HL-60 (cell line): ENCODE measurements at regions not wholly inside any gene's neighbourhood (a gene's known extent, or its start where the extent isn't known, plus 50 kb on each side); places are given as distances from the start of the nearest gene placed in this dataset.

Experiments used
- DNase-seq, 2 experiments: peaks; one replicate each; pipeline ENCODE4 v3.0.0-alpha.2; 2010 to 2020; ENCODE audit warnings: low read depth in 1 of 2, low spot score in 1 of 2
- H3K27ac ChIP-seq: fragments of 250-450 bp; sonication (Bioruptor Pico); replicated peaks from 2 replicates; pipeline ENCODE4 v1.5.1; 2020; ENCODE audit warnings: mild to moderate bottlenecking, moderate library complexity
- H3K27me3 ChIP-seq: fragments of 250-450 bp; sonication (Bioruptor Pico); 2 replicates; pipeline ENCODE4 v1.5.1; 2021; ENCODE audit warnings: mild to moderate bottlenecking, moderate library complexity; ENCODE audit not compliant: insufficient read depth, poor library complexity, severe bottlenecking
- H3K4me3 ChIP-seq: replicated peaks from 2 replicates; pipeline ENCODE4 v1.5.1; 2011; ENCODE audit warnings: mild to moderate bottlenecking, control low read depth, low read length; ENCODE audit not compliant: insufficient read depth
- GABPA ChIP-seq: IDR thresholded peaks from 2 replicates; pipeline ENCODE4 v1.6.1; 2012; ENCODE audit warnings: low read depth
- POLR2AphosphoS5 ChIP-seq: IDR thresholded peaks from 2 replicates; pipeline ENCODE4 v1.6.1; 2012; ENCODE audit warnings: low read depth
- REST ChIP-seq: IDR thresholded peaks from 2 replicates; pipeline ENCODE4 v1.6.1; 2012; ENCODE audit warnings: low read depth; ENCODE audit not compliant: insufficient replicate concordance
- SPI1 ChIP-seq: IDR thresholded peaks from 2 replicates; pipeline ENCODE4 v1.6.1; 2012; ENCODE audit warnings: low read depth, mild to moderate bottlenecking, borderline replicate concordance
- TF ChIP-seq, protein P1 (sequence below): IDR thresholded peaks from one replicate; pipeline ENCODE4 v1.5.1; 2011; ENCODE audit warnings: low read length, control low read depth, inconsistent platforms; ENCODE audit not compliant: insufficient read depth

- H3K4me3 ChIP-seq = no peak overlapping the region
- no peaks in the 10 kb centered on the region for H3K27me3 ChIP-seq
- H3K27ac ChIP-seq = no peak overlapping the region
- DNase-seq = no peak
- TF ChIP-seq REST = no peak
- TF ChIP-seq GABPA = no peak
- TF ChIP-seq, protein P1, sequence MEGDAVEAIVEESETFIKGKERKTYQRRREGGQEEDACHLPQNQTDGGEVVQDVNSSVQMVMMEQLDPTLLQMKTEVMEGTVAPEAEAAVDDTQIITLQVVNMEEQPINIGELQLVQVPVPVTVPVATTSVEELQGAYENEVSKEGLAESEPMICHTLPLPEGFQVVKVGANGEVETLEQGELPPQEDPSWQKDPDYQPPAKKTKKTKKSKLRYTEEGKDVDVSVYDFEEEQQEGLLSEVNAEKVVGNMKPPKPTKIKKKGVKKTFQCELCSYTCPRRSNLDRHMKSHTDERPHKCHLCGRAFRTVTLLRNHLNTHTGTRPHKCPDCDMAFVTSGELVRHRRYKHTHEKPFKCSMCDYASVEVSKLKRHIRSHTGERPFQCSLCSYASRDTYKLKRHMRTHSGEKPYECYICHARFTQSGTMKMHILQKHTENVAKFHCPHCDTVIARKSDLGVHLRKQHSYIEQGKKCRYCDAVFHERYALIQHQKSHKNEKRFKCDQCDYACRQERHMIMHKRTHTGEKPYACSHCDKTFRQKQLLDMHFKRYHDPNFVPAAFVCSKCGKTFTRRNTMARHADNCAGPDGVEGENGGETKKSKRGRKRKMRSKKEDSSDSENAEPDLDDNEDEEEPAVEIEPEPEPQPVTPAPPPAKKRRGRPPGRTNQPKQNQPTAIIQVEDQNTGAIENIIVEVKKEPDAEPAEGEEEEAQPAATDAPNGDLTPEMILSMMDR = no peak
- TF ChIP-seq SPI1 = no peak
- no peak for TF ChIP-seq POLR2AphosphoS5
Measured at GRCh38 chr6:23199541-23199940, 630.2 kb downstream of the HDGFL1 start.

GRCh38 chr6:23200946-23201345 is 631.6 kb downstream of the HDGFL1 start:
- DNase-seq = no peak
- H3K27me3 ChIP-seq = no peaks in the 10 kb centered on the region
- TF ChIP-seq REST (no peak), SPI1 (no peak), POLR2AphosphoS5 (no peak), GABPA (no peak)
- TF ChIP-seq, protein P1 = no peak
- H3K4me3 ChIP-seq = no peak overlapping the region
- no peak overlapping the region for H3K27ac ChIP-seq

DNA sequence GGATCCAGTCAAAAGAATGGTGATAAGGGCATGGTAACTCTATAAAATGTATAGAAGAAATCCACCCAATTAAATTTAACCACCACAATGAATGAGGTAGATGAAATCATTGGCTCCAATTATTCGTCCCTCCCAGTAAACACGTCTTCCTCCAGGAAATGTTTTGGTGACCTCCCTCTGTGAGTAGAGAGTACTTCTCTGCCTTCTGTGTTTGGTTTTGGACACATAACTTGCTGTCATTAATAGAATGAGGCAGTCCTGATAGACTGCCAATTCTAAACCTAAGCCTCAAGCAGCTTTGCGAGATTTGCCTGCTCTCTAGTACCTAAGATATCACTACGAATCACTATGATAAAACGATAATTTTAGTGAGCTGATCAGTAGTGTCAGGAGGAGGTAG is 632.8 kb downstream of the HDGFL1 start:
- no peak overlapping the region for H3K4me3 ChIP-seq
- H3K27ac ChIP-seq = no peak overlapping the region
- DNase-seq = no peak
- TF ChIP-seq GABPA (no peak), POLR2AphosphoS5 (no peak), REST (no peak), SPI1 (no peak)
- TF ChIP-seq, protein P1 = no peak
- H3K27me3 ChIP-seq = no peaks in the 10 kb centered on the region
